ENCODE measurements at regions not wholly inside any gene's neighbourhood (a gene's known extent, or its start where the extent isn't known, plus 50 kb on each side); places are given as distances from the start of the nearest gene placed in this dataset.

DNA sequence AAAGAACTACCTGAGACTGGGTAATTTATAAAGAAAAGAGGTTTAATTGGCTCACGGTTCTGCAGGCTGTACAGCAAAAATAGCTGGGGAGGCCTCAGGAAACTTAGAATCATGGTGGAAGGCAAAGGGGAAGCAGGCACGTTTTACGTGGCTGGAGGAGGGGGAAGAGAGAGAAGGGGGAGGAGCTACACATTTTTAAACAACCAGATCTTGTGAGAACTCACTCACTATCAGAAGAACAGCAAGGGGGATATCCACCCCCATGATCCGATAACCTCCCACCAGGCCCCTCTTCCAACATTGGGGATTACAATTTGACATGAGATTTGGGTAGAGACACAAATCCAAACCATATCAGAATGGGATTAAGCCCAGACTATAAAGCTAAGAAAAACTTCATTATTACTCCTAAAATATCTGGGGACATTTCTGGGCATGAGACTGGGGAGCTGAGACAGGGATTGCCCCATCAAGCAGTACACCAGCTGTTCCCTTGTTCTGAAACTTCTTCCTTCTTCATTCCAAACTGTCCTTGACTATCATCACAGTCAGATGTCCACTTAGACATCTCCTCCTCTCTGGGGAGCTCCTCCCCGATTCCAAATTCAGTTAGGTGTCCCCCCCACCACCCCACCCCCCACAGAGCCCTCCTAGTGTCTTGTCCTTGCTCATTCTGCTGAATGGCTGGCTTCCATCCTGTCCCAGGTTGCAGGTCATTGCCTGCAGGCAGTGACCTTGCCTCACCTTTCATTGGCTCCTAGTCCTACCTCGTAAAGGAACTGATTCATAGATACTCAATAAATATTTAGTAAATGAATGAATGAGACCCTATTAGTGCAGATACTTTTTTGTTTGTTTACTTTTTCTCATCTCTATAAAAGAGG is 132.6 kb downstream of the EVX1 start:
- Histone ChIP-seq H2AFZ (ENCODE audit: low read depth, low read length, poor library complexity, severe bottlenecking) (no peak overlapping the region), H4K20me1 (ENCODE audit: insufficient read depth) (no peaks in the 10 kb centered on the region), H3K79me2 (ENCODE audit: insufficient read depth, low read length) (no peaks in the 10 kb centered on the region), H3K9me3 (ENCODE audit: control insufficient read depth in 1 of 2, insufficient read depth in 1 of 2, low read depth in 1 of 2, low read length in 2 of 2) (no peaks in the 10 kb centered on the region), H3K27me3 (ENCODE audit: insufficient read depth, low read length) (no peaks in the 10 kb centered on the region), H3K9ac (ENCODE audit: low read length) (no peak overlapping the region), H3K4me3 (replicated peaks in 1 of 2; ENCODE audit: low read depth in 1 of 2, low read length in 2 of 2) (no peak overlapping the region), H3K4me1 (ENCODE audit: control insufficient read depth in 1 of 2, insufficient read depth in 2 of 2, low read length in 2 of 2) (peaks cover 11 to 13% of the 10 kb centered on the region in 2 experiments; a peak in 3 of 4 replicates), H3K9me2 (ENCODE audit: insufficient read depth) (no peaks in the 10 kb centered on the region), H3K4me2 (ENCODE audit: low read length) (no peak overlapping the region), H3K27ac (ENCODE audit: low read depth, low read length) (no peak overlapping the region), H3K36me3 (ENCODE audit: control insufficient read depth in 1 of 2, insufficient read depth in 2 of 2, low read length in 2 of 2) (no peaks in the 10 kb centered on the region)
- intact Hi-C loops (cut with micrococcal nuclease), result no loop called here
- DNase-seq (ENCODE audit: low read depth, low spot score), result no peak
- TF ChIP-seq, protein P1, sequence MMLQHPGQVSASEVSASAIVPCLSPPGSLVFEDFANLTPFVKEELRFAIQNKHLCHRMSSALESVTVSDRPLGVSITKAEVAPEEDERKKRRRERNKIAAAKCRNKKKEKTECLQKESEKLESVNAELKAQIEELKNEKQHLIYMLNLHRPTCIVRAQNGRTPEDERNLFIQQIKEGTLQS (IDR thresholded peaks at IDR 0.05), result no peak
- TF ChIP-seq ZNF274 (IDR thresholded peaks at IDR 0.05; ENCODE audit: low read depth, low read length) (no peak), ELF1 (IDR thresholded peaks at IDR 0.05; ENCODE audit: borderline replicate concordance, low read depth) (no peak), POLR2AphosphoS5 (IDR thresholded peaks at IDR 0.05; ENCODE audit: low read depth, low read length) (no peak), TCF7L2 (IDR thresholded peaks at IDR 0.05; ENCODE audit: borderline replicate concordance, extremely low read depth, insufficient read depth, insufficient read length) (no peak), POLR2A (IDR thresholded peaks at IDR 0.05; ENCODE audit: borderline replicate concordance, extremely low read depth, insufficient read depth, insufficient read length) (no peak), EZH2 (IDR thresholded peaks at IDR 0.05) (no peak)
- ChIA-PET POLR2A (no interaction called here), CTCF (no interaction called here), RAD21 (ENCODE audit: low non-redundant PET in 1 of 2, low total read pairs in 2 of 2, uncharacterized antibody in 2 of 2, unreplicated experiment in 2 of 2) (no interaction called here)
- ATAC-seq, result no peak
- no TSS peak for BruUV-seq (replicated peaks)

DNA sequence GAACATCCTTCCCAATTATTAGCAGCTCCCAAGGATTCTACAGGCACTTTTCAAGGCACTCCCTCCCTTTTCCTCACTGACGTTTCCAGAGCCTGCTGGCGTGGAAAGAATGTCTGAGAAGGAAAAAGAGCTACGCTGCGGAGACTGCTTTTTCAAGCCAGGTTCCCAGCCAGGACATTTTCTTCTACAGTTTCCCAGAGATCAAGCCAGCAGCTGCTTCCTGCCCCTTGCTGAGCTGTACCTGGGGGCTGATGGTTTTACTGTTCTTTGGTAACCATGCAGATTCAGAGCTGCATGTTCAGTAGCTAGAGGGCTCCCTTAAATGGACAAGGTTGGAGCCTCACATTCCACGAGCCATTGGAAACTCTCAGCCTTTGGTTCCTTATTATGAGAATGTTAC is 133.4 kb downstream of the EVX1 start:
- H3K9me2 ChIP-seq (ENCODE audit: insufficient read depth), result no peaks in the 10 kb centered on the region
- ChIA-PET POLR2A (no interaction called here), RAD21 (ENCODE audit: low non-redundant PET in 1 of 2, low total read pairs in 2 of 2, uncharacterized antibody in 2 of 2, unreplicated experiment in 2 of 2) (no interaction called here), CTCF (no interaction called here)
- no TSS peak for BruUV-seq (replicated peaks)
- H3K27ac ChIP-seq (ENCODE audit: low read depth, low read length), result no peak overlapping the region
- H3K4me3 ChIP-seq (replicated peaks in 1 of 2; ENCODE audit: low read depth in 1 of 2, low read length in 2 of 2), result no peak overlapping the region
- no peaks in the 10 kb centered on the region for H3K79me2 ChIP-seq (ENCODE audit: insufficient read depth, low read length)
- no peaks in the 10 kb centered on the region for H3K36me3 ChIP-seq (ENCODE audit: control insufficient read depth in 1 of 2, insufficient read depth in 2 of 2, low read length in 2 of 2)
- no peak overlapping the region for H3K9ac ChIP-seq (ENCODE audit: low read length)
- no peaks in the 10 kb centered on the region for H3K27me3 ChIP-seq (ENCODE audit: insufficient read depth, low read length)
- no peak overlapping the region for H2AFZ ChIP-seq (ENCODE audit: low read depth, low read length, poor library complexity, severe bottlenecking)
- no peak for DNase-seq (ENCODE audit: low read depth, low spot score)
- no peaks in the 10 kb centered on the region for H3K9me3 ChIP-seq (ENCODE audit: control insufficient read depth in 1 of 2, insufficient read depth in 1 of 2, low read depth in 1 of 2, low read length in 2 of 2)
- intact Hi-C loops (cut with micrococcal nuclease), result no loop called here
- no peak for ATAC-seq
- peaks cover 11 to 13% of the 10 kb centered on the region in 2 experiments; a peak in 3 of 4 replicates for H3K4me1 ChIP-seq (ENCODE audit: control insufficient read depth in 1 of 2, insufficient read depth in 2 of 2, low read length in 2 of 2)
- H3K4me2 ChIP-seq (ENCODE audit: low read length), result no peak overlapping the region
- no peaks in the 10 kb centered on the region for H4K20me1 ChIP-seq (ENCODE audit: insufficient read depth)
- TF ChIP-seq EGR1 (IDR thresholded peaks at IDR 0.05; ENCODE audit: low read depth) (no peak), SIN3A (IDR thresholded peaks at IDR 0.05; ENCODE audit: low read depth) (no peak), EZH2 (IDR thresholded peaks at IDR 0.05) (no peak), RAD21 (IDR thresholded peaks at IDR 0.05; ENCODE audit: low read depth) (no peak), ELF1 (IDR thresholded peaks at IDR 0.05; ENCODE audit: borderline replicate concordance, low read depth) (no peak), TCF7L2 (IDR thresholded peaks at IDR 0.05; ENCODE audit: borderline replicate concordance, extremely low read depth, insufficient read depth, insufficient read length) (no peak), EZH2phosphoT487 (IDR thresholded peaks at IDR 0.05; ENCODE audit: borderline replicate concordance) (no peak), JUND (IDR thresholded peaks at IDR 0.05) (no peak)
- TF ChIP-seq, protein P2, sequence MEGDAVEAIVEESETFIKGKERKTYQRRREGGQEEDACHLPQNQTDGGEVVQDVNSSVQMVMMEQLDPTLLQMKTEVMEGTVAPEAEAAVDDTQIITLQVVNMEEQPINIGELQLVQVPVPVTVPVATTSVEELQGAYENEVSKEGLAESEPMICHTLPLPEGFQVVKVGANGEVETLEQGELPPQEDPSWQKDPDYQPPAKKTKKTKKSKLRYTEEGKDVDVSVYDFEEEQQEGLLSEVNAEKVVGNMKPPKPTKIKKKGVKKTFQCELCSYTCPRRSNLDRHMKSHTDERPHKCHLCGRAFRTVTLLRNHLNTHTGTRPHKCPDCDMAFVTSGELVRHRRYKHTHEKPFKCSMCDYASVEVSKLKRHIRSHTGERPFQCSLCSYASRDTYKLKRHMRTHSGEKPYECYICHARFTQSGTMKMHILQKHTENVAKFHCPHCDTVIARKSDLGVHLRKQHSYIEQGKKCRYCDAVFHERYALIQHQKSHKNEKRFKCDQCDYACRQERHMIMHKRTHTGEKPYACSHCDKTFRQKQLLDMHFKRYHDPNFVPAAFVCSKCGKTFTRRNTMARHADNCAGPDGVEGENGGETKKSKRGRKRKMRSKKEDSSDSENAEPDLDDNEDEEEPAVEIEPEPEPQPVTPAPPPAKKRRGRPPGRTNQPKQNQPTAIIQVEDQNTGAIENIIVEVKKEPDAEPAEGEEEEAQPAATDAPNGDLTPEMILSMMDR (IDR thresholded peaks at IDR 0.05 in 2 of 3, conservative IDR thresholded peaks at IDR 0.05 in 1 of 3; ENCODE audit: borderline replicate concordance in 1 of 3, insufficient read depth in 1 of 3, low read depth in 2 of 3, low read length in 2 of 3), result no peak
- TF ChIP-seq, protein P3, sequence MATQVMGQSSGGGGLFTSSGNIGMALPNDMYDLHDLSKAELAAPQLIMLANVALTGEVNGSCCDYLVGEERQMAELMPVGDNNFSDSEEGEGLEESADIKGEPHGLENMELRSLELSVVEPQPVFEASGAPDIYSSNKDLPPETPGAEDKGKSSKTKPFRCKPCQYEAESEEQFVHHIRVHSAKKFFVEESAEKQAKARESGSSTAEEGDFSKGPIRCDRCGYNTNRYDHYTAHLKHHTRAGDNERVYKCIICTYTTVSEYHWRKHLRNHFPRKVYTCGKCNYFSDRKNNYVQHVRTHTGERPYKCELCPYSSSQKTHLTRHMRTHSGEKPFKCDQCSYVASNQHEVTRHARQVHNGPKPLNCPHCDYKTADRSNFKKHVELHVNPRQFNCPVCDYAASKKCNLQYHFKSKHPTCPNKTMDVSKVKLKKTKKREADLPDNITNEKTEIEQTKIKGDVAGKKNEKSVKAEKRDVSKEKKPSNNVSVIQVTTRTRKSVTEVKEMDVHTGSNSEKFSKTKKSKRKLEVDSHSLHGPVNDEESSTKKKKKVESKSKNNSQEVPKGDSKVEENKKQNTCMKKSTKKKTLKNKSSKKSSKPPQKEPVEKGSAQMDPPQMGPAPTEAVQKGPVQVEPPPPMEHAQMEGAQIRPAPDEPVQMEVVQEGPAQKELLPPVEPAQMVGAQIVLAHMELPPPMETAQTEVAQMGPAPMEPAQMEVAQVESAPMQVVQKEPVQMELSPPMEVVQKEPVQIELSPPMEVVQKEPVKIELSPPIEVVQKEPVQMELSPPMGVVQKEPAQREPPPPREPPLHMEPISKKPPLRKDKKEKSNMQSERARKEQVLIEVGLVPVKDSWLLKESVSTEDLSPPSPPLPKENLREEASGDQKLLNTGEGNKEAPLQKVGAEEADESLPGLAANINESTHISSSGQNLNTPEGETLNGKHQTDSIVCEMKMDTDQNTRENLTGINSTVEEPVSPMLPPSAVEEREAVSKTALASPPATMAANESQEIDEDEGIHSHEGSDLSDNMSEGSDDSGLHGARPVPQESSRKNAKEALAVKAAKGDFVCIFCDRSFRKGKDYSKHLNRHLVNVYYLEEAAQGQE (IDR thresholded peaks at IDR 0.05; ENCODE audit: low read depth), result no peak
